RKO (cell line): ENCODE measurements at regions not wholly inside any gene's neighbourhood (a gene's known extent, or its start where the extent isn't known, plus 50 kb on each side); places are given as distances from the start of the nearest gene placed in this dataset.
"Not testable (repeated sequence)": the region's sequence is repeated elsewhere in the genome, so short reads cannot be mapped to it uniquely, and the experiment has no call there.

Experiments used
- DNase-seq: peaks from one replicate; pipeline ENCODE4 v3.0.0-alpha.2; 2016; ENCODE audit warnings: low spot score

- DNase-seq: no peak
Observed at GRCh38 chr9:82790875-82791274, 272.1 kb downstream of the RASEF start.

- DNase-seq: no peak
Observed at GRCh38 chr9:82791692-82792091, 271.2 kb downstream of the RASEF start.

- DNase-seq: no peak
Observed at GRCh38 chr9:82797534-82797933, 265.4 kb downstream of the RASEF start.

DNA sequence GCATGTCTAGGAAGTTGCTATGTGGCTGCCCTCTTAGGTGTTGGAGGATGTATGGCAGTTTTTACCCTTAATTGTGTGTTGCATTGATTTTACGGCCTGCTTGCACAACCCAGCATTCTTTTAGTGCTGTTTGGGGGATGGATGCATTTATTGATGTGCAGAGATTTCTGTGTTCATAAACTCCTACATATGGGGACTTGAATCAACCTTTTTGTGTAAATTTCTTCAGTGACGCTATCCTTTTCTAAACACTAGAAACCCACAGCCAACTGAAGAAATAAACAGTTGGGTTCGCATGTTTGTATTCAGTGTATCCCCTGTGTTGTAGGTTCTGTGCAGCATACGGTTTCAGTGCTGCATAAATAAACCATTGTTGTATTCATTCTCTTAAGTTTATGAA is 263.7 kb downstream of the RASEF start:
- no peak for DNase-seq

- DNase-seq: no peak
Observed at GRCh38 chr9:82805027-82805426, 257.9 kb downstream of the RASEF start.

GRCh38 chr9:82808478-82808877 is 254.5 kb downstream of the RASEF start:
- no peak for DNase-seq

- peak; percentile 82 for DNase-seq
Observed at GRCh38 chr9:82810915-82811314, 252.0 kb downstream of the RASEF start.

DNA sequence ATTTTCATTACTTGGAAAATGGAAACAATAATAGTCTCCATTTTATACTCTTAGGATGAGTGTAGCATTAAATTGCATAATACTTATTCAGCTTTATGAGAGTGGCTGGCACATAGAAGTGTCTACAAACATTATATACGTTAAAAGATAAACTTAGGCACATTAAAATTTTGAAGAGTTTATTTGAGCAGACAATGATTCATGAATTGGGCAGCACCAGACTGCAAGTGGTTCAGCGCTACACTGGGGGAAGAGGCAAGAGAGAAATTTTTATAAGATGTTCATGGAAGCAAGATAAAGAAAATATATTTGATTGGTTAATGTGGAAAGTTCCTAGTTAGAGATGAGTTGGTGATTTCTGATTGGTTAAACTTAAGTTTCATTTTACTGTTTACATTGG is 243.7 kb downstream of the RASEF start:
- DNase-seq: no peak

GRCh38 chr9:82820186-82820585 is 242.8 kb downstream of the RASEF start:
- no peak for DNase-seq

DNA sequence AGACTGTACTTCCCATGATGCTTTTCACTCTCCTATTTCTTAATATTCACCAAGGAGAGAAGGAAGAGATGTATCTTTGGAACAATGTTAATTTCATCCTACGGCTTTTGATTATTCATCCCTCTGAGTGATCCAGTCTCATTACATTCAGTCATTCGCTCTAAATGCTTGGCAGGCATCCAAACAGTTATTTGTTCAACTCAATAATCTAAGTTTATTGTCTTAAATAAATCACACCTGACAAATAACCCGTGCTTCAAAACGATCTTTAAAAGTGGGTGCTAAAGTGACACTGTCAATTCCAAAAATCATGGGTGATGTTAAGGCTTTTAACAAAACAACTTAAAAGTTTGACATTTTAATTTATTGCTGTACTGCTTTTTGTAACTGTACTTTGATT is 233.1 kb downstream of the RASEF start:
- no peak for DNase-seq

DNA sequence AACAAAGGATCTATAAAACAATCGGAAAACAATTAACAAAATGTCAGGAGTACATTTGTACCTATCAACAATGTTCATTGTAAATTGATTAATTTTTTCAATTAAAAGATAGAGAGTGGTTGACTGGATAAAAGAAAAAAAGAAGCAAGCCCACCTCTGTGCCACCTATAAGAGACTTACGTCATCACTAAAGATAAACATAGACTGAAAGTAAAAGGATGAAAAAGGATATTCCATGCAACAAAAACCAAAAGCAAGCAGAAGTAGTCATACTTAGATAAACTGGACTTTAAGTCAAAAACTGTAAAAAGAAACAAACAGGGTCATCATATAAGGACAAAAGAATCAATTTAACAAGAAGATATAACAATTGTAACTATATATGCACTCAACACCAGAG is 197.4 kb downstream of the RASEF start:
- DNase-seq: no peak

- no peak for DNase-seq
Observed at GRCh38 chr9:82880336-82881050, 182.4 kb downstream of the RASEF start.

- peak; percentile 34 for DNase-seq
Observed at GRCh38 chr9:82882138-82882537, 180.8 kb downstream of the RASEF start.

GRCh38 chr9:82882748-82883147 is 180.2 kb downstream of the RASEF start:
- no peak for DNase-seq

DNA sequence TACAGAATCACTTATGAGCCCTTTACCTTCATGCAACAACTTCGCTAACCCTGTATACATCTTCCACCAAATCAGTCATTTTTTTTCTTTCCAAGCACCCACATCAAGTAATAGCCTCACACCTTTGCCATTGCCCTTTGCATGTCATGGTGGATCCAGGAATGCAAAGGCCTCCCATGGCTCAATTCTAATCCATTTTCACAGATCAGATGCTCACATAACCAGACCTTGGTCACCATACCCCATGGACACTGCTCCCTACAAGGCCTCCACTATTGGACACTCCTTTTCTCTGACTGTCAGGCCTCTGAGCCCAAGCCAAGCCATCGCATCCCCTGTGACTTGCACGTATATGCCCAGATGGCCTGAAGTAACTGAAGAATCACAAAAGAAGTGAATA is 179.5 kb downstream of the RASEF start:
- DNase-seq: no peak

DNA sequence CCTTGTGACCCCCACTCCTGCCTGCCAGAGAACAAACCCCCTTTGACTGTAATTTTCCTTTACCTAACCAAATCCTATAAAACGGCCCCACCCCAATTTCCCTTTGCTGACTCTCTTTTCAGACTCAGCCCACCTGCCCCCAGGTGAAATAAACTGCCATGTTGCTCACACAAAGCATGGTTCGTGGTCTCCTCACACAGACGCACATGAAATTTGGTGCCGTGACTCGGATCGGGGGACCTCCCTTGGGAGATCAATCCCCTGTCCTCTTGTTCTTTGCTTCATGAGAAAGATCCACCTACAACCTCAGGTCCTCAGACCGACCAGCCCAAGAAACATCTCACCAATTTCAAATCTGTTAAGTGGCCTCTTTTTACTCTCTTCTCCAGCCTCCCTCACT is 179.0 kb downstream of the RASEF start:
- not testable (repeated sequence) for DNase-seq

DNA sequence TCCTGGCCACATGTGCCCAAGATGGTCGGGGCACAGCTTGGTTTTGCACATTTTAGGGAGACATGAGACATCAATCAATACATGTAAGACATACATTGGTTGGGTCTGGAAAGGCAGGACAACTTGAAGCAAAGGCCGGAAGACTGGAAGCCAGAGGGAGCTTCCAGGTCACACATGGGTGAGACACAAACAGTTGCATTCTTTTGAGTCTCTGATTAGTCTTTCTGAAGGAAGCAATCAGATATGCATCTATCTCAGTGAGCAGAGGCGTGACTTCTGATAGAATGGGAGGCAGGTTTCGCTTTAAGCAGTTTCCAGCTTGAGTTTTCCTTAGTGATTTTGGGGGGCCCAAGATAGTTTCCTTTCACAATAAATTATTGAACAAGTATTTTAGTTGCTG is 172.5 kb downstream of the RASEF start:
- no peak for DNase-seq

- no peak for DNase-seq
Observed at GRCh38 chr9:82890865-82891264, 172.1 kb downstream of the RASEF start.

DNA sequence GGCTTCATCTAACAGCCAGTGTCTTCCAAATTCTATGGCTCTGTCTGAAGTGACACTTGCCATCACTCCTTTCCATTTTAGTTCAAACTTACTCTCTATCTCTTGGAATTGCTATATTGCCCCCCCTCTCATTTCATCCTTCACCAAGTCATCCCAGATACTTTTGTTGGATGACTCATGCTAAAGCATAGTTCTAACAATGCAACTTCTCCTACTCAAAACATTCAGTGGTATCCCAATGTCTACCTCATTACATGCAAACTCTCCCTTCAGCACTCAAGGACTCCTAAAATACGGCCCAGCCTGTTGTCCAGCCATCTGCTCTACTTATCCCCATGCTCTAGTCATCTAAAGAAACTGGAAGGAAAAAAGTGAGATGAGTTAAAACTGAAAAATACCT is 171.6 kb downstream of the RASEF start:
- no peak for DNase-seq

DNA sequence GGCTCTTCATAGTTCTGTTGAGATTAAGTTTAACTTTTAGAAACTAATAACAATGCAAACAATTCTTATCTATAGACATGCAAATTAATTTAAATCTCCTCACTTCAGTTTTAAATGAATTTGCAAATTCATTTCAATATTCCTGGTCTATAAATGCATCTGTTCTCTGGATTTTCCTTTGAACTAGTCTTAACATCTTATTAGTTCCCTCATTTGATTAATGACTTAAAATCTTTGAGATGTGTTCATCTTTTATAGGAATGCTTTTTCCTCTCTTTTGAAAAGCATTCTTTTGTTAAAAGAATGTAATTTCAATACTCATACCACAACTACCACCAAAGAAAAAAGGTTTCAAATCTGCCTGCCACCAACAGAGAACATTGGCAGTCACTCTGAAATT is 169.4 kb downstream of the RASEF start:
- DNase-seq: no peak

DNA sequence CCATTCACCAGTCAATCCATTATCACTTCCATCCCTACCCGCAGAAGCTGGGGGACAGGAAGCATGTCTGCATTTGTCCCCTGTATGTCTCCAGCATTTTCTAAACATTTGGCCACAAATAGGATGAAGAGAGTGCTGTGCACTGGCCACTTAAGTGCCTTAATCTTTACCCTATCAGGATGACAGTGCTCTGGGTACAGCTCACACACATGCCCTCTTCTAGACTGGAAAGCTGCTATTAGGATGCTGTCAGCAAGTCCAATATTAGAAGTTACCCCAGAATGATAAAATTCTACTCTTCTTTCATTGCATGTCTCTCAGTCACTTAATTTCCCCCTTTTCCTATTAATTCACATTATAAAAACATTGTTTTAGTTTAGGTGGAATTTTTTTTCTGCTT is 168.4 kb downstream of the RASEF start:
- DNase-seq: no peak

DNA sequence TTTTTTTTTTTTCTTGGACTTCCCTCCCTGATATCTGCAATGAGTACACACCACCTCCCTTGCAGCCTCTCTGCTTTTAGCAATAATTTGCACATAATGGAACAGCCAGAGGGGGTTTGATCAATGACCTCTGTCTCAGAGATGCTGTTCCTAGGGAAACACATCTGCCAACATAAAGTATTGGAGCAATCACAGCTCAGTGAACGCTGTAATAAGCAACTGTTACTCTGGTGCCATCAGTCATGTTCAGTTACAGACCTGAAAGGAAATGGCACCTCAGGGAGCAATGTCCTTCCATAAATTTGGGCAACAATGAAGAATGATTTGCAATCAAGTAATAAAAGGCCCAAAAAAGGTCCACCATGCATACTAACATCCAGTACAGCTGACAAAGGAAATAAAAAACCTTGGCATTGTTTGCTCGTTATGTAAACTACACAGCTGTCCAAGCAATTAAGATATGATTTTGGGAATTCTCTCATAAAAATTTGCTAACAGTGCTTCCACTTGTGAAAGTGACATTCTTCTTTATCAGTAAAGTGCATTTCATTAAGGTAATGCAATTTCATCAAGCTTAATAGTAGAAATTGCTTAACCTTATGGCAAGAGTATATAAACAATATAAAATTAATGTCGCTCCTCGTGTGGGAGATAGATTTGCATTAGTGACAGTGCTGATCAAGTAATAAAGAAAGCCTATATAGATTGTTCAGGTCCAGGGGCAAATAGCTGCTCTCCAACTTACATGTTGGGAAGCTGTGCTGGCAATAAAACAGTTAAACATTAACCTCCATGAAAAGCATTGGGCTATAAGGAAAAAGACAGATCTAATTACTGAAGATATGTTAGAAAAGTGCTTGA is 167.8 kb downstream of the RASEF start:
- DNase-seq: no peak

DNA sequence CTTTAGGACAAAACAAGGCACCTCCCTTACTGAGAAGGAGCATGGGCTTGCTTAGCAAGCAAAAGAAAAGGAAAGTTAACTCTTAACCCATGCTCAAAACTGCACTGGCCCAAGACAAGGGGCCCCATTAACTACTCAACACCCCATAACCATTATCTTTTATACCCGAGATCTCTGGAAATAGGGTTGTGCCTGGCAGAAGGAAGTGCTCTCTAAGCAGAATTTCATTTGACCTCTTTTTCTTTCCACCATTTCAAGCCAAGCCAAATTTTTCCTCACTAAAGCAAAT is 167.2 kb downstream of the RASEF start:
- DNase-seq: no peak

DNA sequence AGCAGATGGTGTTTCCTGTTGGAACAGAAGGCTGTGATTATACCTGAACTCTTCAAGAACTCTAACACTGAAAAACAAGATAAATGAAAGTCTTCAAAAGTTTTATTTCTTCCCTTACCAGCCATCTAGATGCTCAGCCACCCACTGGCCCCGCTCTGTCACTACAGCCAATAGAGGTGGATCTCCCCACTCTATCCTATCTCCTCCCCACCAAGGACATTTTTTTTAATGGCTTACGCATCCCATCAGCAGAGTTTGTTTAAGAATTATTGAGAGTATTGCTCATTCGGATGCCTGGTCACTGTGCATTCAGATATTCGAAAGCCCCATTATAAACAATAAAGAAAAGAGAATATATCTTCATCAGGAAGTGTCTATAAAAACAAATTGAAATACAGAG is 159.4 kb downstream of the RASEF start:
- peak; percentile 19 for DNase-seq
